ENCODE measurements at regions not wholly inside any gene's neighbourhood (a gene's known extent, or its start where the extent isn't known, plus 50 kb on each side); places are given as distances from the start of the nearest gene placed in this dataset.

DNA sequence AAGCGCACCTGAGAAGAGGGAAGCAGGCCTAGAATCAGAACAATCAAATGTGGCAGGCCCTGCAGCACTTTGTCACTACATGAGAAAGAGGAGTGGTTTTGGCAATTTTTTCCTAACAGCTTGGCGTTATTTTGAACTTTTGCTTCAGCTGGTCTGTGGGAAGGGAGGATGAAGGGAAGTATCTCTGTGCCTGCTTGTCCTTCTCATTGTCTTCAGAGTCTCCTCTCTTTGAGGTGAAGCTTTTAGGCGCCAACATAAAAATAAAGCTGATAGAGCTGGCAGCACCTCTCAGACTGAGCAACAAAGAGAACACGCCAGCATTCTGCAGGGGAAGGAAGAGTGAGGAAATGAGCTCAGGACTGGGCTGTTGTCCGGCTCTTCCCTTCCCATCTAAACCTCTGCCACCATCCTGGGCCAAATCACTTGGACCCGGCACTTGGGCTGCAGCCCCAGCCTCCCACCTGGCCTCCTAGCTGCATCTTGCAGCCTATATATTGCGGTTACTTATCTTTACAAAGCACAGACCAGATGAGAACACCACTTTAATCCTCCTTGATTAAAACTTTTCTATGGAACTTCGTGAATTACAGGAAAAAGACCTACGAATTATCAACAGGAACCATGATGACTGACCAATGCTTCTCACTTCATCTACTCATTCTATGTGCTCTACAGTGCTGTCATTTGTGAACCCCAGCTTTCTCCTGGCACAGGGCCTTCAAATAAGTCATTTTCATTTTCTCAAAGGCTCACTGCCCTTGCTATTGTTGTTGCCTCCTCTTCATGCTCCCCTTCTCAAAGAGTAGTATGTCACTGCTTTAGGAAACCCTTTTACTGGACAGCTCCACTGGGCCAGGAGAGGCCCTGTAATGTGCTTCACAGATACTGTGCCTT lies 476.4 kb upstream of the HS3ST1 start (continued):
- no peak for TF ChIP-seq BHLHE40 (IDR thresholded peaks at IDR 0.05; ENCODE audit: low read depth, low read length)

DNA sequence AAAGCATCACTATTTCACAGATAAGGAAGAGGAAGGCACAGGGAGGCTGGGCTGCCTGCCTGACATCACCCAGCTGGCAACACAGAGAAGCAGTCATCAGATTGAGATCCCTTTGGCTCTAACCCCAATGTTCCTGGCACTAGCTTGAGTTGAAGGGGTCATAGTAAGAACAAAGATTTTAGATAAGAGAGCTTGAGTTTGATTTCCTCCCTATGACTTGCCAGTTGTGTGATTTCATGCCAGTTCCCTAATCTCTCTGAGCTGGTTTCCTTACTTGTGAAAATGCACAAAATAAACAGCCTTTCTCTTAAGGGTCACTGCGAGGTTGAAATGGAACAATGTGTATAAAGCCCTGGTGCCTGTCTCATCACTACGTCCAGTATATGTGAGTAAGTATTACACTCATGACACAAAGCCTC lies 475.4 kb upstream of the HS3ST1 start:
- CTCF ChIA-PET = interaction anchor here (0.6 kb wide), 1 partner anchor 15 kb away, joined by 3 read pairs; no protein-coding TSS in a partner anchor
- no TSS peak for BruUV-seq (replicated peaks)
- Histone ChIP-seq H3K4me3 (ENCODE audit: insufficient read depth, low read depth, low read length) (no peak overlapping the region), H3K79me1 (ENCODE audit: low read depth in 1 of 2, low read length in 2 of 2) (no peaks in the 10 kb centered on the region), H3K9me1 (ENCODE audit: insufficient read depth, low read length) (no peaks in the 10 kb centered on the region), H2BK120ac (ENCODE audit: low read depth, low read length) (no peak overlapping the region), H3K56ac (ENCODE audit: extremely low read depth, insufficient read depth, low read length) (no peak overlapping the region), H4K20me1 (ENCODE audit: insufficient read depth, low read length) (no peaks in the 10 kb centered on the region), H3K36me3 (ENCODE audit: control insufficient read depth, insufficient read depth, low read length) (no peaks in the 10 kb centered on the region), H3K14ac (replicated peaks; ENCODE audit: low read depth, low read length) (no peak overlapping the region), H2BK20ac (ENCODE audit: low read depth, low read length) (no peak overlapping the region), H3K27ac (ENCODE audit: insufficient read depth, low read length) (no peak overlapping the region), H3K18ac (ENCODE audit: low read depth, low read length) (no peak overlapping the region), H4K8ac (ENCODE audit: low read depth in 2 of 2, low read length in 2 of 2) (no peak overlapping the region), H3K4ac (ENCODE audit: low read depth, low read length) (no peak overlapping the region), H3K27me3 (ENCODE audit: control insufficient read depth, insufficient read depth, low read length) (no peaks in the 10 kb centered on the region), H3K23ac (ENCODE audit: low read depth, low read length) (no peak overlapping the region), H2BK15ac (ENCODE audit: low read depth, low read length) (no peak overlapping the region), H2AK9ac (replicated peaks; ENCODE audit: low read depth, low read length, poor library complexity) (no peak overlapping the region), H3K4me1 (ENCODE audit: control insufficient read depth, insufficient read depth, low read length) (no peaks in the 10 kb centered on the region), H3K9me3 (ENCODE audit: control insufficient read depth, insufficient read depth, low read length) (peaks cover 4% of the 10 kb centered on the region; the same call in 1 of the 2 replicates), H3K9ac (ENCODE audit: low read depth, low read length) (no peak overlapping the region), H2BK5ac (ENCODE audit: low read depth, low read length, poor library complexity, severe bottlenecking) (no peak overlapping the region), H2AFZ (replicated peaks; ENCODE audit: low read length, poor library complexity) (no peak overlapping the region), H4K5ac (ENCODE audit: low read depth, low read length) (no peak overlapping the region), H4K91ac (ENCODE audit: insufficient read depth, low read depth, low read length) (no peak overlapping the region), H3K4me2 (ENCODE audit: low read depth, low read length) (no peak overlapping the region), H2AK5ac (ENCODE audit: low read depth, low read length) (no peak overlapping the region)
- POLR2A ChIA-PET (ENCODE audit: unreplicated experiment) = no interaction called here
- dilution Hi-C loops (cut with HindIII; ENCODE audit: low sequenced_read_pairs, unreplicated experiment) = no loop called here
- ATAC-seq (ENCODE audit: low read depth) = no peak
- WGBS, 2 experiments (ENCODE audit: extremely low coverage in 2 of 2, insufficient read length in 1 of 2) = no CpG with 5 or more reads among the region's 2 CpGs
- in situ Hi-C loops (cut with MboI; ENCODE audit: low sequenced_read_pairs) = no loop called here
- intact Hi-C loops (cut with micrococcal nuclease) = no loop called here
- DNase-seq = no peak
- TF ChIP-seq MXI1 (IDR thresholded peaks at IDR 0.05; ENCODE audit: borderline replicate concordance, low read depth, low read length) (no peak), MAFK (IDR thresholded peaks at IDR 0.05; ENCODE audit: low read depth, low read length) (no peak), CHD1 (IDR thresholded peaks at IDR 0.05; ENCODE audit: low read depth, low read length) (no peak), RFX5 (IDR thresholded peaks at IDR 0.05; ENCODE audit: low read depth, low read length) (no peak), BHLHE40 (IDR thresholded peaks at IDR 0.05; ENCODE audit: low read depth, low read length) (no peak), POLR2A (IDR thresholded peaks at IDR 0.05; ENCODE audit: low read depth, low read length) (no peak), NFE2L2 (IDR thresholded peaks at IDR 0.05; ENCODE audit: low read depth, low read length) (no peak), SMC3 (IDR thresholded peaks at IDR 0.05; ENCODE audit: low read depth, low read length) (no peak), MAZ (IDR thresholded peaks at IDR 0.05; ENCODE audit: borderline replicate concordance, low read depth, low read length) (no peak), CEBPB (IDR thresholded peaks at IDR 0.05; ENCODE audit: low read depth, low read length) (no peak)
- TF ChIP-seq, protein P1, sequence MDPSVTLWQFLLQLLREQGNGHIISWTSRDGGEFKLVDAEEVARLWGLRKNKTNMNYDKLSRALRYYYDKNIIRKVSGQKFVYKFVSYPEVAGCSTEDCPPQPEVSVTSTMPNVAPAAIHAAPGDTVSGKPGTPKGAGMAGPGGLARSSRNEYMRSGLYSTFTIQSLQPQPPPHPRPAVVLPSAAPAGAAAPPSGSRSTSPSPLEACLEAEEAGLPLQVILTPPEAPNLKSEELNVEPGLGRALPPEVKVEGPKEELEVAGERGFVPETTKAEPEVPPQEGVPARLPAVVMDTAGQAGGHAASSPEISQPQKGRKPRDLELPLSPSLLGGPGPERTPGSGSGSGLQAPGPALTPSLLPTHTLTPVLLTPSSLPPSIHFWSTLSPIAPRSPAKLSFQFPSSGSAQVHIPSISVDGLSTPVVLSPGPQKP (IDR thresholded peaks at IDR 0.05; ENCODE audit: borderline replicate concordance, low read depth, low read length) = no peak
- TF ChIP-seq, protein P2, sequence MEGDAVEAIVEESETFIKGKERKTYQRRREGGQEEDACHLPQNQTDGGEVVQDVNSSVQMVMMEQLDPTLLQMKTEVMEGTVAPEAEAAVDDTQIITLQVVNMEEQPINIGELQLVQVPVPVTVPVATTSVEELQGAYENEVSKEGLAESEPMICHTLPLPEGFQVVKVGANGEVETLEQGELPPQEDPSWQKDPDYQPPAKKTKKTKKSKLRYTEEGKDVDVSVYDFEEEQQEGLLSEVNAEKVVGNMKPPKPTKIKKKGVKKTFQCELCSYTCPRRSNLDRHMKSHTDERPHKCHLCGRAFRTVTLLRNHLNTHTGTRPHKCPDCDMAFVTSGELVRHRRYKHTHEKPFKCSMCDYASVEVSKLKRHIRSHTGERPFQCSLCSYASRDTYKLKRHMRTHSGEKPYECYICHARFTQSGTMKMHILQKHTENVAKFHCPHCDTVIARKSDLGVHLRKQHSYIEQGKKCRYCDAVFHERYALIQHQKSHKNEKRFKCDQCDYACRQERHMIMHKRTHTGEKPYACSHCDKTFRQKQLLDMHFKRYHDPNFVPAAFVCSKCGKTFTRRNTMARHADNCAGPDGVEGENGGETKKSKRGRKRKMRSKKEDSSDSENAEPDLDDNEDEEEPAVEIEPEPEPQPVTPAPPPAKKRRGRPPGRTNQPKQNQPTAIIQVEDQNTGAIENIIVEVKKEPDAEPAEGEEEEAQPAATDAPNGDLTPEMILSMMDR (conservative IDR thresholded peaks at IDR 0.05; ENCODE audit: low read depth, low read length) = no peak
- TF ChIP-seq, protein P3, sequence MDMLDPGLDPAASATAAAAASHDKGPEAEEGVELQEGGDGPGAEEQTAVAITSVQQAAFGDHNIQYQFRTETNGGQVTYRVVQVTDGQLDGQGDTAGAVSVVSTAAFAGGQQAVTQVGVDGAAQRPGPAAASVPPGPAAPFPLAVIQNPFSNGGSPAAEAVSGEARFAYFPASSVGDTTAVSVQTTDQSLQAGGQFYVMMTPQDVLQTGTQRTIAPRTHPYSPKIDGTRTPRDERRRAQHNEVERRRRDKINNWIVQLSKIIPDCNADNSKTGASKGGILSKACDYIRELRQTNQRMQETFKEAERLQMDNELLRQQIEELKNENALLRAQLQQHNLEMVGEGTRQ (IDR thresholded peaks at IDR 0.05; ENCODE audit: low read depth, low read length) = no peak
